ENCODE measurements at regions not wholly inside any gene's neighbourhood (a gene's known extent, or its start where the extent isn't known, plus 50 kb on each side); places are given as distances from the start of the nearest gene placed in this dataset.

DNA sequence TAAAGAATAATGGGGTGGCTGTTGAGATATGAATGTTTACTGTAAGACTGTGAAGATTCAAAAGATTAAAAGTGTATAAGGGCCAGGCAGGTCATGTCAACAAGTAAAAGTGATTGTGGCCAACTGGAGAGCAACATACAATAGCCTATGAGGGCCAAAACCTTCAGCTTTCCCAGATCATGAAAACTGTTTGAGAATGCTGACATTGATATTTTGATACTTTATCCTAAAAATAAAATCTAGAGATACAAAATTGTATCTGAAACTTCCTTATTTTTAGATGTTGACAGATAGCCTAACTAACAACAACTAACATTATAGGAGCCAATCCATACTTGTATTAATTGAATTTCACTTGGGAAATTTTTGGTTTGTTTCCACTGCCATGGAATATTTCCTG lies 70.3 kb upstream of the PAK5 start:
- no peak for TF ChIP-seq EP300 (IDR thresholded peaks at IDR 0.05; ENCODE audit: borderline replicate concordance)
- no peak for TF ChIP-seq YY1 (IDR thresholded peaks at IDR 0.05; ENCODE audit: low read depth)
- TF ChIP-seq EGR1 (IDR thresholded peaks at IDR 0.05) = no peak
- no peak for TF ChIP-seq CEBPB (IDR thresholded peaks at IDR 0.05)
- TF ChIP-seq, protein P1, sequence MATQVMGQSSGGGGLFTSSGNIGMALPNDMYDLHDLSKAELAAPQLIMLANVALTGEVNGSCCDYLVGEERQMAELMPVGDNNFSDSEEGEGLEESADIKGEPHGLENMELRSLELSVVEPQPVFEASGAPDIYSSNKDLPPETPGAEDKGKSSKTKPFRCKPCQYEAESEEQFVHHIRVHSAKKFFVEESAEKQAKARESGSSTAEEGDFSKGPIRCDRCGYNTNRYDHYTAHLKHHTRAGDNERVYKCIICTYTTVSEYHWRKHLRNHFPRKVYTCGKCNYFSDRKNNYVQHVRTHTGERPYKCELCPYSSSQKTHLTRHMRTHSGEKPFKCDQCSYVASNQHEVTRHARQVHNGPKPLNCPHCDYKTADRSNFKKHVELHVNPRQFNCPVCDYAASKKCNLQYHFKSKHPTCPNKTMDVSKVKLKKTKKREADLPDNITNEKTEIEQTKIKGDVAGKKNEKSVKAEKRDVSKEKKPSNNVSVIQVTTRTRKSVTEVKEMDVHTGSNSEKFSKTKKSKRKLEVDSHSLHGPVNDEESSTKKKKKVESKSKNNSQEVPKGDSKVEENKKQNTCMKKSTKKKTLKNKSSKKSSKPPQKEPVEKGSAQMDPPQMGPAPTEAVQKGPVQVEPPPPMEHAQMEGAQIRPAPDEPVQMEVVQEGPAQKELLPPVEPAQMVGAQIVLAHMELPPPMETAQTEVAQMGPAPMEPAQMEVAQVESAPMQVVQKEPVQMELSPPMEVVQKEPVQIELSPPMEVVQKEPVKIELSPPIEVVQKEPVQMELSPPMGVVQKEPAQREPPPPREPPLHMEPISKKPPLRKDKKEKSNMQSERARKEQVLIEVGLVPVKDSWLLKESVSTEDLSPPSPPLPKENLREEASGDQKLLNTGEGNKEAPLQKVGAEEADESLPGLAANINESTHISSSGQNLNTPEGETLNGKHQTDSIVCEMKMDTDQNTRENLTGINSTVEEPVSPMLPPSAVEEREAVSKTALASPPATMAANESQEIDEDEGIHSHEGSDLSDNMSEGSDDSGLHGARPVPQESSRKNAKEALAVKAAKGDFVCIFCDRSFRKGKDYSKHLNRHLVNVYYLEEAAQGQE (IDR thresholded peaks at IDR 0.05; ENCODE audit: low read depth) = no peak
- TF ChIP-seq, protein P2, sequence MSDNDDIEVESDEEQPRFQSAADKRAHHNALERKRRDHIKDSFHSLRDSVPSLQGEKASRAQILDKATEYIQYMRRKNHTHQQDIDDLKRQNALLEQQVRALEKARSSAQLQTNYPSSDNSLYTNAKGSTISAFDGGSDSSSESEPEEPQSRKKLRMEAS (IDR thresholded peaks at IDR 0.05) = no peak
- no peak for TF ChIP-seq NFIC (IDR thresholded peaks at IDR 0.05)

Measured in Ishikawa (cell line).